NB4 (cell line): ENCODE measurements at regions not wholly inside any gene's neighbourhood (a gene's known extent, or its start where the extent isn't known, plus 50 kb on each side); places are given as distances from the start of the nearest gene placed in this dataset.

Experiments
- CTCF ChIP-seq: IDR thresholded peaks from one replicate; pipeline ENCODE4 v1.5.1; 2012; ENCODE audit warnings: low read depth, low read length
- MAX ChIP-seq: IDR thresholded peaks from 2 replicates; pipeline ENCODE4 v1.6.1; 2011; ENCODE audit warnings: low read depth, low read length
- MYC ChIP-seq: IDR thresholded peaks from 2 replicates; pipeline ENCODE4 v1.6.1; 2011; ENCODE audit warnings: low read depth, low read length
- POLR2A ChIP-seq: IDR thresholded peaks from 2 replicates; pipeline ENCODE4 v1.6.1; 2011; ENCODE audit warnings: mild to moderate bottlenecking; ENCODE audit not compliant: insufficient read length; ENCODE audit errors: extremely low read depth

GRCh38 chr16:31674686-31675085 is 147.0 kb downstream of the AHSP start:
- TF ChIP-seq CTCF (no peak), POLR2A (no peak), MAX (no peak), MYC (no peak)
